GM12891 (cell line): ENCODE measurements at regions not wholly inside any gene's neighbourhood (a gene's known extent, or its start where the extent isn't known, plus 50 kb on each side); places are given as distances from the start of the nearest gene placed in this dataset.

Experiments
- DNase-seq: peaks from one replicate; pipeline ENCODE4 v3.0.0; 2011; ENCODE audit warnings: low spot score; ENCODE audit not compliant: insufficient read length
- FAIRE-seq: peaks from 2 replicates; lab custom pipeline; 2011; peaks lifted over from hg19 to GRCh38; lab: Jason Lieb, UNC
- PAX5 ChIP-seq: IDR thresholded peaks from 2 replicates; pipeline ENCODE4 v1.6.1; 2011; ENCODE audit warnings: low read length, moderate library complexity, mild to moderate bottlenecking; ENCODE audit not compliant: insufficient read depth, severe bottlenecking
- POLR2A ChIP-seq: IDR thresholded peaks from 2 replicates; pipeline ENCODE4 v1.6.1; 2011; ENCODE audit warnings: low read depth, low read length, control low read depth
- POLR2AphosphoS5 ChIP-seq: IDR thresholded peaks from 2 replicates; pipeline ENCODE4 v1.6.1; 2011; ENCODE audit warnings: low read depth, low read length, control low read depth
- POU2F2 ChIP-seq: IDR thresholded peaks from 2 replicates; pipeline ENCODE4 v1.6.1; 2011; ENCODE audit warnings: low read depth, mild to moderate bottlenecking, control low read depth, low read length, moderate library complexity
- SPI1 ChIP-seq: IDR thresholded peaks from 2 replicates; pipeline ENCODE4 v1.6.1; 2011; ENCODE audit warnings: low read depth, low read length, control low read depth
- TAF1 ChIP-seq: IDR thresholded peaks from 2 replicates; pipeline ENCODE4 v1.6.1; 2011; ENCODE audit warnings: low read depth, low read length, control low read depth

DNA sequence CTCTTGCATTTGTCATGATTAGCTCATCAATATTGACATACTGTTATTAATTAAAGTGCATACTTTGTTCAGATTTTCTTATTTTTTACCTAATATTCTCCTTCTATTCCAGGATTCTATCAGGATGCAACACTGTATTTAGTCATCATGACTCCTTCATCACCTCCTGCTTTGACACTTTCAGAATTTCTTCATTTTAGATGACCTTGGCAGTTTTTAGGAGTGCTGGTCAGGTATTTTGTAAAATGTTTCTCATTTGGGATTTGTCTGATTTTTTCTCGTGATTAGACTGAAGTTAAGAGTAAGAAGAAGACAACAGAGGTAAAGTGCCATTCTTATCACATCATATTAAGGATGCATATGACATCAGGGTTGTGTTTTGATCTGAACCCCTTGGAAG lies 167.0 kb upstream of the FOXG1 start:
- TF ChIP-seq PAX5 (no peak), POU2F2 (no peak), SPI1 (no peak), POLR2AphosphoS5 (no peak), POLR2A (no peak), TAF1 (no peak)
- FAIRE-seq: no peak
- DNase-seq: no peak

GRCh38 chr14:28603606-28604005 lies 163.0 kb upstream of the FOXG1 start:
- no peak for FAIRE-seq
- no peak for TF ChIP-seq POLR2AphosphoS5
- no peak for TF ChIP-seq POLR2A
- no peak for TF ChIP-seq SPI1
- TF ChIP-seq TAF1: no peak
- no peak for TF ChIP-seq PAX5
- TF ChIP-seq POU2F2: no peak
- DNase-seq: no peak

GRCh38 chr14:28607661-28608060 lies 158.9 kb upstream of the FOXG1 start:
- FAIRE-seq: no peak
- no peak for TF ChIP-seq POLR2AphosphoS5
- TF ChIP-seq POLR2A: no peak
- TF ChIP-seq TAF1: no peak
- no peak for TF ChIP-seq POU2F2
- TF ChIP-seq PAX5: no peak
- TF ChIP-seq SPI1: no peak
- DNase-seq: no peak

DNA sequence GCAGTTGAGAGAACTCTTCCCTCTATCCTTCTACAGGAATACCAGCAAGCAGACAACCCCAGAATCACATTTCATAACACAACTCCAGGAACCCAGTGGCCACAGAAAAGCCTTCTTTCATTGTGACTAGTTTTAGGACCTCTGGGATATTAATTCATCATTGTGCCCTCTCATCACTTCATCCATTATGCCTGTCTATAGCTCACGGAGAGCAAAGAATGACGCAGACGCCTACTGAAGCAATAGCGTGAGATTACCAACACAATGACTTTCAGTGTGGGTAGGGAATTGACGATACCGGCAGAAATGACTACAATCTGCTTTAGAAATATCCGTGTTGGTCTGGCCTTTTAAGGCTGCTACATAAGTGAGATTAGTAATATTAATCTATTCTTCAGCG lies 158.1 kb upstream of the FOXG1 start:
- no peak for FAIRE-seq
- DNase-seq: no peak
- TF ChIP-seq POLR2A: no peak
- no peak for TF ChIP-seq PAX5
- TF ChIP-seq POU2F2: no peak
- no peak for TF ChIP-seq TAF1
- TF ChIP-seq POLR2AphosphoS5: no peak
- TF ChIP-seq SPI1: no peak

DNA sequence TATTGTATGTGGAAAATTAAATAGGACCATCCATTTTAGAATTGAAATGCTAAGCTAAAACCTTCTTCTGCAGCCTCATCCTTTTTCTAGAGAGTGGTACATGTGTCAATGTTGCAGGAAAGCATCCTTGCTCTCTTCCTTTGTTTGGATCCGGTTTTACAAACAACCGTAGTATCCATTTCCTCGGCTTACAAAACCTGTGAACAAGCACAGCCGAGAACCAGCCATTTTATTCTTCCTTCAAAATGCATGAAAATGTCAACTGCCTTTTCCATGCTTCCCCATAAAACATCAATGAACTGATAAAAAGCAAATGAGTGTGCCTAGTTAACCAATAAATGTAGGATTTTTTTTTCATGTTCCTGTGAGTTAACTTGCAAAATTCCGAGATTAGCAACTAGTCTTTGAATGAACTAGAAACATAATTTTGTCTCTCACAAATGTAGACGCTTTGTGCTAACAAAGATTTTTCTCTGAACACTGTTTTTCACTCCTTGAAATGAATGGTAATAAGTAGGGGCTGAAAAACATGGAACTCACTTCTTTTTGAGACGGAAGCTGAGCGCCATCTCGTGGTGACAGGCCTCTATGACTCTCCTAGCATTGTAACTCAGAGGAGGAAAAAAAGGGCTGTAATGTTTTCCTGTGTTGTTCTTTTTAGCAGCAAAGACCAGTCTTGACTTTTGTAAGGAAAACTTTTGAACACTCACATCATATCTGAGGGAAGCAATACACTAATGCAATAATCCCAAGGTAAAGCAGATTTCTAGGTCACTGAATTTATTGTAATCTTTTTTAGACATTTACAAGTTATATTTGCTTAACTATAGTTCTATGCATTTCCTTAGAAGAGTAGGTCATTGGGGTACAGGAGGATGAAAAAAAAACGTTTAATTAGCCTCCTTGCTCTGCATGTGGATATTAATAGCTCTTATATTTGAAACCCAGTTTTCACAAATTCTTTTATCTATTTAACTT lies 157.4 kb upstream of the FOXG1 start:
- TF ChIP-seq SPI1 (no peak), POLR2AphosphoS5 (no peak), POU2F2 (no peak), PAX5 (no peak), POLR2A (no peak), TAF1 (no peak)
- no peak for DNase-seq
- no peak for FAIRE-seq

GRCh38 chr14:28612414-28612813 lies 154.2 kb upstream of the FOXG1 start:
- FAIRE-seq (no peak), DNase-seq (no peak)
- TF ChIP-seq SPI1: no peak
- TF ChIP-seq POLR2AphosphoS5: no peak
- no peak for TF ChIP-seq POU2F2
- TF ChIP-seq PAX5: no peak
- no peak for TF ChIP-seq POLR2A
- no peak for TF ChIP-seq TAF1

DNA sequence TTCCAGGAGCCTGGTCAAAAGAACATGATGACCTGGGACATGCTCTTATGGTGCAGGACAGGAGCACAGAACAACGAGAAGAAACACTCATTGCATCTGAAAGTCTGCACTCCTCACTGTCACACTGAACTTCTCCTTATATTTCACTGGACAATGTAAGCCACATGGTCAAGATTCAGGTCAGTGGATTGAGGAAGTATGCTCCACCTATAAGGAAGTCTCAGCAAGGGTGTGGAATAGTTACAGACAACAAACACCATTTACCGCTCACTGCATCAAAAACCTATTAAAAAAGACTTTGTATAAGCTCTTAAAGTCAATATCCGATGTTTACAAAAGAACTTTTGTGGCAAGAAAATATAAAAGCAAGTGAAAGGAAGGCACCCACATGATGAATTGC lies 153.1 kb upstream of the FOXG1 start:
- TF ChIP-seq SPI1: no peak
- TF ChIP-seq POLR2A: no peak
- no peak for TF ChIP-seq PAX5
- no peak for TF ChIP-seq POU2F2
- no peak for TF ChIP-seq TAF1
- no peak for TF ChIP-seq POLR2AphosphoS5
- DNase-seq (no peak), FAIRE-seq (no peak)

- no peak for TF ChIP-seq POU2F2
- no peak for TF ChIP-seq SPI1
- no peak for TF ChIP-seq PAX5
- TF ChIP-seq TAF1: no peak
- no peak for TF ChIP-seq POLR2AphosphoS5
- no peak for TF ChIP-seq POLR2A
- FAIRE-seq (no peak), DNase-seq (no peak)
Observed at GRCh38 chr14:28626780-28627179, 139.8 kb upstream of the FOXG1 start.

- FAIRE-seq (no peak), DNase-seq (no peak)
- TF ChIP-seq POU2F2: no peak
- no peak for TF ChIP-seq PAX5
- TF ChIP-seq TAF1: no peak
- TF ChIP-seq POLR2A: no peak
- TF ChIP-seq POLR2AphosphoS5: no peak
- no peak for TF ChIP-seq SPI1
Observed at GRCh38 chr14:28629328-28630004, 137.1 kb upstream of the FOXG1 start.

DNA sequence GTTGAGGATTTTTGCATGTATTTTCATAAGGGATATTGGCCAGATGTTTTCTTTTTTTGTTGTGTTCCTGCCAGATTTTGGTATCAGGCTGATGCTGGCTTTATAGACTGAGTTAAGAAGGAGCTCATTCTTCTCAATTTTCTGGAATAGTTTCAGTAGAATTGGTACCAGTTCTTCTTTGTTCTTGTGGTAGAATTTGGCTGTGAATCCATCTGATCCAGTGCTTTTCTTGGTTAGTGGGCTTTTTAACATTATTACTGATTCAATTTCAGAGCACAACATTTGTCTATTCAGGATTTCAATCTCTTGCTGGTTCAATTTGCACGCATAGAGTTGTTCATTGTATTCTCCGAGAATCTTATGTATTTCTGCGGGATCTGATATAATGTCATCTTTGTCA lies 136.5 kb upstream of the FOXG1 start:
- TF ChIP-seq POLR2A (no peak), POU2F2 (no peak), SPI1 (no peak), POLR2AphosphoS5 (no peak), TAF1 (no peak)
- FAIRE-seq: no peak

More for the DNA sequence above, 136.5 kb upstream of the FOXG1 start:
- DNase-seq: no peak
